Spleen (tissue), 11 donors: ENCODE measurements at regions not wholly inside any gene's neighbourhood (a gene's known extent, or its start where the extent isn't known, plus 50 kb on each side); places are given as distances from the start of the nearest gene placed in this dataset.

Source experiments
- DNase-seq: peaks from one replicate; pipeline ENCODE4 v3.0.0-alpha.2; 2020
- H3K27ac ChIP-seq, 8 donors: fragments of 200-600 bp; sonication (generic) in 7 of 8; 1 replicate in 4 of 8; 2 replicates in 4 of 8; pipeline versions ENCODE4 v1.5.0 to v1.8.0; 2016 to 2021; ENCODE audit warnings: inconsistent platforms in 4 of 8, mild to moderate bottlenecking in 4 of 8, moderate library complexity in 1 of 8
- H3K27me3 ChIP-seq, 7 donors: fragments of 200-600 bp; sonication (generic) in 6 of 7; replicated peaks in 1 of 7; 1 replicate in 4 of 7; 2 replicates in 3 of 7; pipeline versions ENCODE4 v1.5.0 to v1.8.0; 2016 to 2021; ENCODE audit warnings: inconsistent platforms in 3 of 7, mild to moderate bottlenecking in 1 of 7
- H3K36me3 ChIP-seq, 6 donors: fragments of 200-600 bp; sonication (generic) in 5 of 6; 1 replicate in 4 of 6; 2 replicates in 2 of 6; pipeline versions ENCODE4 v1.5.0 to v1.8.0; 2016 to 2021; ENCODE audit warnings: inconsistent platforms in 2 of 6
- H3K4me1 ChIP-seq, 6 donors: fragments of 200-600 bp; sonication (generic) in 5 of 6; 1 replicate in 3 of 6; 2 replicates in 3 of 6; pipeline versions ENCODE4 v1.5.0 to v1.8.0; 2016 to 2021; ENCODE audit warnings: inconsistent platforms in 3 of 6
- H3K4me3 ChIP-seq, 8 donors: fragments of 200-600 bp; sonication (generic) in 7 of 8; 1 replicate in 4 of 8; 2 replicates in 4 of 8; pipeline versions ENCODE4 v1.5.0 to v1.8.0; 2016 to 2021; ENCODE audit warnings: inconsistent platforms in 4 of 8, mild to moderate bottlenecking in 4 of 8, moderate library complexity in 2 of 8
- H3K9me3 ChIP-seq, 8 donors: fragments of 200-600 bp; sonication (generic) in 7 of 8; 1 replicate in 4 of 8; 2 replicates in 4 of 8; pipeline versions ENCODE4 v1.5.0 to v1.8.0; 2016 to 2021; ENCODE audit warnings: inconsistent platforms in 4 of 8
- CTCF ChIP-seq, 11 experiments: fragments of 200-600 bp in 7 of 11; fragments of 450-650 bp in 4 of 11; sonication (generic) in 4 of 11; IDR thresholded peaks in 8 of 11; conservative IDR thresholded peaks in 3 of 11; 1 replicate in 7 of 11; 2 replicates in 4 of 11; pipeline versions ENCODE4 v1.4.0 to v1.8.0; 2016 to 2021; ENCODE audit warnings: antibody characterized with exemption in 11 of 11, inconsistent platforms in 4 of 11, mild to moderate bottlenecking in 1 of 11
- POLR2A ChIP-seq, 3 donors: fragments of 450-650 bp; IDR thresholded peaks; one replicate each; pipeline ENCODE4 v1.5.1; 2017; ENCODE audit warnings: antibody characterized with exemption in 3 of 3, mild to moderate bottlenecking in 1 of 3
- POLR2AphosphoS5 ChIP-seq, 3 donors: sonication (generic); formaldehyde crosslinking; IDR thresholded peaks; one replicate each; pipeline ENCODE4 v1.5.1; 2017; ENCODE audit warnings: antibody characterized with exemption in 3 of 3
- WGBS, 5 donors: extraction: QIAGEN DNeasy Blood & Tissue Kit in 3 of 5; methylation state at CpG; one replicate each; pipeline versions ENCODE4 v1.1.5 to v1.1.7; 2013 to 2018; 5-methylcytosine and 5-hydroxymethylcytosine counted together
- intact Hi-C: fragments of 100-400 bp; cut with DNase I; formaldehyde crosslinking; loops from one replicate; pipeline ENCODE4 v1.15.0; 2023; ENCODE audit warnings: low total_unique reads
- donor health status: healthy with polysubstance abuse.
- donor health status: DM: no; HTN: no; CAD: no; lungs with moderate emphysema.
- donor health status: DM: no; HTN: no; CAD: no.
- donor health status: Bipolar disorder and iron deficiency.
- donor health status: healthy.
- donor health status: DM: no; HTN: no; CAD: no.
- donor health status: DM: yes; HTN: yes; CAD: no.

- intact Hi-C loops: no loop called here
- Histone ChIP-seq H3K27ac (no peak overlapping the region), H3K4me3 (no peak overlapping the region), H3K27me3 (no peaks in the 10 kb centered on the region), H3K9me3 (no peaks in the 10 kb centered on the region), H3K4me1 (no peaks in the 10 kb centered on the region), H3K36me3 (no peaks in the 10 kb centered on the region)
- no peak for TF ChIP-seq CTCF (IDR thresholded peaks at IDR 0.05 in 8 of 11, conservative IDR thresholded peaks at IDR 0.05 in 3 of 11)
- TF ChIP-seq POLR2AphosphoS5 (IDR thresholded peaks at IDR 0.05): no peak
- TF ChIP-seq POLR2A (IDR thresholded peaks at IDR 0.05): no peak
- no peak for DNase-seq
- WGBS, 5 donors: 31 to 66% (median 43%) methylated on average over 3 of the region's 3 CpGs
These were observed 73.4 kb downstream of the CAPZA3 start for GRCh38 chr12:18811273-18811672.

GRCh38 chr12:18813753-18814152 is 75.8 kb downstream of the CAPZA3 start:
- Histone ChIP-seq H3K9me3 (no peaks in the 10 kb centered on the region), H3K36me3 (no peaks in the 10 kb centered on the region), H3K4me3 (no peak overlapping the region), H3K27me3 (no peaks in the 10 kb centered on the region), H3K4me1 (no peaks in the 10 kb centered on the region), H3K27ac (no peak overlapping the region)
- intact Hi-C loops: no loop called here
- TF ChIP-seq CTCF (IDR thresholded peaks at IDR 0.05 in 8 of 11, conservative IDR thresholded peaks at IDR 0.05 in 3 of 11) (no peak), POLR2AphosphoS5 (IDR thresholded peaks at IDR 0.05) (no peak), POLR2A (IDR thresholded peaks at IDR 0.05) (no peak)
- 78 to 89% (median 84%) methylated on average over 2 of the region's 2 CpGs for WGBS, 5 donors
- no peak for DNase-seq

DNA sequence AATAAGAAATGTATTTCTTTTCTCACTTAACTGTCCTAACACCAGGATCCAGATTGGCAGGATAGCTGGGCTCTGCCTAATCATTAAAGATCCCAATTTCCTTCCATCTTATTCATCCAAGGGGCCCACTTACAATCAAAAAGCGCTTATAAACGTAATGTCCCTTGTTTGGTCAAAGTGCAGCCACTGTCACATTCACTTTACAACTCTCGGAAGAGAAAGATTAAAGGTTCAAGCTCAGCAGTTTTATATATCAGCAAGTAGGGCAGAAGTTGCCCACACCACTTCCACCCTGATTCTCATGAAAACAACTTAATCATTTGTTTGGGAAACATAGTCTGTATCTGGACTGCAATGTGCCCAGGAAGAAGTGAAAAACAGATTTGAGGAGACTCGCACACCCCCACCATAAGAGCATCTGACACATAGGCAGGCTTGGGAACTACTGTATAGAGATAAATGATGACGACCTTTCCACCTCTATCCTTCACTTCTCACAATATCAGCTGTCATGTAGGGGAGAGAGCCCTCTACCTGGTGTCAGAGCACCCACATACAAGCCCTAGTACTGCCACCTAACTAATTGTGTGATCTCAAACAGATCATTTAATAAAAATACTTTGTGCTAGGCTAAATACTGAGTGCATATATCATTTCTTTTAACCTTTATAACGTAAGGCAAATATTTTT is 80.8 kb downstream of the CAPZA3 start:
- Histone ChIP-seq H3K4me1 (no peaks in the 10 kb centered on the region), H3K27ac (no peak overlapping the region), H3K27me3 (no peaks in the 10 kb centered on the region), H3K36me3 (no peaks in the 10 kb centered on the region), H3K9me3 (no peaks in the 10 kb centered on the region), H3K4me3 (no peak overlapping the region)
- no peak for DNase-seq
- WGBS, 5 donors: 69 to 80% (median 77%) methylated on average over 6 of the region's 6 CpGs
- intact Hi-C loops: no loop called here
- TF ChIP-seq CTCF (IDR thresholded peaks at IDR 0.05 in 8 of 11, conservative IDR thresholded peaks at IDR 0.05 in 3 of 11) (no peak), POLR2A (IDR thresholded peaks at IDR 0.05) (no peak), POLR2AphosphoS5 (IDR thresholded peaks at IDR 0.05) (no peak)

GRCh38 chr12:18819484-18819883 is 81.6 kb downstream of the CAPZA3 start:
- H3K4me1 ChIP-seq: no peaks in the 10 kb centered on the region
- H3K27me3 ChIP-seq: no peaks in the 10 kb centered on the region
- H3K4me3 ChIP-seq: no peak overlapping the region
- TF ChIP-seq CTCF (IDR thresholded peaks at IDR 0.05 in 8 of 11, conservative IDR thresholded peaks at IDR 0.05 in 3 of 11) (no peak), POLR2A (IDR thresholded peaks at IDR 0.05) (no peak), POLR2AphosphoS5 (IDR thresholded peaks at IDR 0.05) (no peak)
- DNase-seq: no peak
- no peaks in the 10 kb centered on the region for H3K36me3 ChIP-seq
- no peak overlapping the region for H3K27ac ChIP-seq
- WGBS, 5 donors: 74 to 88% (median 85%) methylated on average over 7 of the region's 7 CpGs
- H3K9me3 ChIP-seq: no peaks in the 10 kb centered on the region
- intact Hi-C loops: no loop called here
